AG09319 (cell line): ENCODE measurements at regions not wholly inside any gene's neighbourhood (a gene's known extent, or its start where the extent isn't known, plus 50 kb on each side); places are given as distances from the start of the nearest gene placed in this dataset.

ENCODE experiments used
- DNase-seq: peaks from one replicate; pipeline ENCODE4 v3.0.0-alpha.2; 2010; ENCODE audit warnings: low read depth; ENCODE audit errors: extremely low read depth
- CTCF ChIP-seq: IDR thresholded peaks from 2 replicates; pipeline ENCODE4 v1.5.1; 2011; ENCODE audit warnings: low read depth, mild to moderate bottlenecking, inconsistent platforms, low read length, moderate library complexity

GRCh38 chr11:119483881-119484371, 61.0 kb upstream of the THY1 start:
- TF ChIP-seq CTCF = no peak
- no peak for DNase-seq

DNA sequence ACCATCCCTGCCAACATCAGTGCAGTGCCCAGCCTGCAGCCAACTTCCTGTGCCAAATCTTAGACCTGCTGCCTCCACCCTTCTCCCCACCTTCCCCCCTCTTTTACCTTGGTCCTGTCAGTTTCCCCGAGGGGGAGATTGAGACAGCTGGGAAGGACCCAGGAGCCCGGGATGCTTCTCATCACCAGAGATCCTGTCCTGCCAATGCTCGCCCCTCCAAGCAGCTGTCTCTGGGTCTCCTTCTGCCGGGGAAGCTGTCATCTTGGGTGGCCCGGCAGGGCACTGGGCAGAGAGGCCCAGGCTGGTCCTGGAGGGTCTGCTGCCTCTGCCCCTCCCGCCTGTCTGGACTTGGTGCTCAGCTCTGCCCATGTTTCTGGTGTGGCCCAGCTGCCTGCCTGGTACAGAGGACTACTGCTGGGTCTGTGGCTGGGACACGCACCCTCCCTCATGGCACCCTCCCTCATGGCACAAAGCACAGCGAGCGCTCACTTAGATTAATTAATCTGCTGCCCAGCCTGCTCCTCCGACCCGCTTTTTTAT, 60.4 kb upstream of the THY1 start:
- no peak for TF ChIP-seq CTCF
- no peak for DNase-seq

DNA sequence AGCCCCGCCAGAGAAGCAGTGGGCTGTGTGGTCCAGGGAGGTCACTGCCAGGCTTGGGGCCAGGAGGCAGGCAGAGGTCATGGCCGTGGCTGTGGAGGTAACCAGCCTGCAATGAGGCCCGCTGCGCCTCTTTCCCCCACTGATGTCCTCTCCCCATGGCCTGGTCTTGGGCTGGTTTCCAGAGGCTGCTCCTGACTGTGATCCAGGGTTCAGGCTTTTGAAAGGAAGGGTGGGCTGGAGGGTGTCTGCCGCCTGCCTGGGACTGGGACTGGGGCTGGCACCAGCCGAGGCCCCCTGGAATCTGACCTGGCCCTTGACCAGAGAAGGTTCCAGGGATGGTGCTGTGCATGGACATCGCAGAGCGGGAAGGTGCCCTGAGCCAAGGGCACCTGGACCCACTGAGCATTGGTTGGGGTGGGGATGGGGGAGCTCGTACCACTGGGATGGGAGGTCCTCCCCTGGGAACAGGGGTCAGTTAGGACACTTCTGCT, 59.6 kb upstream of the THY1 start:
- DNase-seq = no peak
- no peak for TF ChIP-seq CTCF

- no peak for DNase-seq
- TF ChIP-seq CTCF = no peak
These were observed 58.9 kb upstream of the THY1 start for GRCh38 chr11:119481667-119482400.

DNA sequence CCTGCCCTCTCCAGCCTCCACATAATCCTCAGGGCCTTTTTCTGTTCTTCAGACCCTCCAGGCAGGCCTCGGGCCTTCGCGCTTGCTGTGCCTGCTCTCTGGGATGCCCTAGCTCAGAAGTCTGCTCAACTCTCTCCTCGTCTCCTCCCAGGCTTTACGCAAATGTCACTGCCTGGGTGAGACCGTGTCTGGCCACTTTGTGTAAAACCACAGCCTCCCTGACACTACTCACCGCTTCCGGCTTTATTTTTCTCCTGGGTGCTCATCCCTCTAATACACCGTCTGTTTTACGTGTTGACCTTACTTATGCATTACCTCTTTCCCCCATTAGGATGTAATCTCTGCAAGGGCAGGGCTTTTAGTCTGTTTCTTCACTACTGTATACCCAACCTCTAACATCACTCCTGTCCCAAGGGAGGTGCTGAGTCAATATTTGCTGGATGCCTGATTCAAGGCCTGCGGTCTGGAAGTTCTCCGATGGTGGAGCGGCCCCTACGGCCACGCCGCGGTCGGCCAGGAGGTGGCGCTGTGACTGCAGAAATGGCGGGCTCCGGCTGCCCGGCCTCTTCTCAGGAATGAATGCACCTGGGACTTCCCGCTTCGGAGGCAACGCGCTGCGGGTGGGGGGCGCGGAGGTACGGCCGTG, 58.2 kb upstream of the THY1 start:
- peak; percentile 98 for TF ChIP-seq CTCF
- peak; percentile 92 for DNase-seq

- TF ChIP-seq CTCF = no peak
- DNase-seq = no peak
These were observed 57.5 kb upstream of the THY1 start for GRCh38 chr11:119480380-119481020.
